Activated naive CD4-positive, alpha-beta T cell treated with anti-CD3 and anti-CD28 coated beads for 36 hours (primary cell): ENCODE measurements at regions not wholly inside any gene's neighbourhood (a gene's known extent, or its start where the extent isn't known, plus 50 kb on each side); places are given as distances from the start of the nearest gene placed in this dataset.

Experiments used
- CTCF ChIA-PET: fragments of 350-600 bp; sonication (Branson Sonifier 250); formaldehyde crosslinking; loops from one replicate; lab custom pipeline; 2021; ENCODE audit warnings: antibody characterized with exemption; lab: Charles Lee
- DNase-seq: peaks from one replicate; pipeline ENCODE4 v3.0.0-alpha.2; 2020
- H3K27ac Mint-ChIP-seq: one replicate; pipeline ENCODE4 v1.8.0; 2021; ENCODE audit warnings: mild to moderate bottlenecking, mixed read lengths
- H3K27me3 Mint-ChIP-seq: one replicate; pipeline ENCODE4 v1.8.0; 2021; ENCODE audit warnings: low read depth, mixed read lengths
- H3K36me3 Mint-ChIP-seq: one replicate; pipeline ENCODE4 v1.8.0; 2021; ENCODE audit warnings: low read depth, mixed read lengths
- H3K4me1 Mint-ChIP-seq: one replicate; pipeline ENCODE4 v1.8.0; 2021; ENCODE audit warnings: low read depth, mixed read lengths
- H3K4me3 Mint-ChIP-seq: one replicate; pipeline ENCODE4 v1.8.0; 2021; ENCODE audit warnings: mild to moderate bottlenecking, moderate library complexity, mixed read lengths
- H3K9me3 Mint-ChIP-seq: one replicate; pipeline ENCODE4 v1.8.0; 2021; ENCODE audit warnings: mixed read lengths
- intact Hi-C: fragments of 100-400 bp; cut with micrococcal nuclease; formaldehyde crosslinking; loops from one replicate; pipeline ENCODE4 v1.15.1; 2023

DNA sequence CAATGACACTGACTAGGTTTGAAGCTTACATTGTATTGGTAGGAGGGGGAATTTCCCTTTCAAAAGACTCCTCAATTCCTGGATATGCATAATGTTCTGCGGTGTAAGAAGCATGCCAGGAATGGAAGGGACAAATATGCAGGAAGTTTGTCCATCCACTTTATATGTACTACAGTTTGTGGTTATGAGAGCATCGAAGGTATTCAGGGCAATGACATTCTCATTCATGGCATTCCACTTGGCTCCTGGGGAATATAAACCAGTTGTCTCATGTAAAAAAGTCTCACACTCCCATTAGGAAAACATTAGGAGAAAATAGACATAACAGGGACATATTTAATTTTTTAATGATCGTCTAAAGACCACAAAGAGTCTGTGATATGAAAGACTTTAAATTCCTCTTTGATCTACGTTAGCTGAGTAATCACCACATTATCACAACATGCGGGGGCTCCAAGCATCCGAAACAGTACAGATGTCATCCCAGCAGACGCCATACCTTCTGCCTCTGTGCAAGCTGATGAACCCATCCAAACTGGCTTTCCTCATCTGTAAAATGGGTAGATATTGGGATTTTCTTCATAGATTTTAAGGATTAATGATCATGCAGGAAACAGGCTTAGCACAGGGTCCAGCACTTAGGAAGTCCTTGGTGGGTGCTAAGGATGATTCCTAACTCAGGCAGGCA lies 675.3 kb downstream of the INHBA start:
- Mint-ChIP-seq H3K36me3 (no peaks in the 10 kb centered on the region), H3K4me3 (no peak overlapping the region), H3K4me1 (no peaks in the 10 kb centered on the region), H3K27me3 (no peaks in the 10 kb centered on the region), H3K9me3 (peaks cover 2% of the 10 kb centered on the region), H3K27ac (no peak overlapping the region)
- no peak for DNase-seq
- CTCF ChIA-PET = no interaction called here
- intact Hi-C loops = no loop called here

DNA sequence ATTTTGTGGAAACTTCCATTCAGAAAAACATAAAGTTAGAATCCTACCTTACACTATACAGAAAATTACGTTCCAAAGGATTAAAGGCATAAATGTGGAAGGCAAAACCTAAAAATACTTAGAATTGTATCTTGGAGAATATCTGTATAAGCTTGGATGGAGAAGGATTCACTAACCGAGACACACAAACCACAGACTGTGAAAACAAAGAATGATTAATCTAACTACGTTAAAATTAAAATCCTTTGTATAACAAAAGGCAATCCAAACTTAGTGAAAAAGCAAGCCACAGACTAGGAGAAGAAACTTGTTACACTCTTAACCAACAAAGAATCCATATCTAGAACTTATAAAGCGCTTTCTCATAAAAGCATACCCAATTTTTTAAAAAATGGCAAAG lies 678.8 kb downstream of the INHBA start:
- no peaks in the 10 kb centered on the region for H3K9me3 Mint-ChIP-seq
- H3K4me3 Mint-ChIP-seq = no peak overlapping the region
- CTCF ChIA-PET = no interaction called here
- no peaks in the 10 kb centered on the region for H3K36me3 Mint-ChIP-seq
- DNase-seq = no peak
- intact Hi-C loops = no loop called here
- H3K27ac Mint-ChIP-seq = no peak overlapping the region
- H3K4me1 Mint-ChIP-seq = no peaks in the 10 kb centered on the region
- no peaks in the 10 kb centered on the region for H3K27me3 Mint-ChIP-seq

DNA sequence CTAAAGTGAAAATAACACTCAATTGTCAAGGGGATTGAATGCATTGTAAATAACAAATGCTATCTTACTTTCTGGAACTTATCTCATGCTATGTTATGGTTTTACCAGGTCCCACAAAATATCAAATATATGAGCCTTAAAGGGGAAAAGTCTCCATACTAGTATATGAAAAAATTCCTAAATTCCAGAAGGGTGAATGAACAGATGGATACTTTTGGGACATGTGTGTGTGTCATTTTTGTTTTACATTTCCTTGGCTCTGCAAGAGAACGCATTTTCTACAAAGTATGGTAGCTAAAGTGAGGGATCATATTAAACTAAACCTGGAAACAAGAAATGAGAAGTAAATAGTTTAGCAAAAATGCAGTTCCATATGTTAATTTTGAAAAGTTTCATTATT lies 682.8 kb downstream of the INHBA start:
- Mint-ChIP-seq H3K27ac (no peak overlapping the region), H3K27me3 (no peaks in the 10 kb centered on the region), H3K36me3 (no peaks in the 10 kb centered on the region)

DNA sequence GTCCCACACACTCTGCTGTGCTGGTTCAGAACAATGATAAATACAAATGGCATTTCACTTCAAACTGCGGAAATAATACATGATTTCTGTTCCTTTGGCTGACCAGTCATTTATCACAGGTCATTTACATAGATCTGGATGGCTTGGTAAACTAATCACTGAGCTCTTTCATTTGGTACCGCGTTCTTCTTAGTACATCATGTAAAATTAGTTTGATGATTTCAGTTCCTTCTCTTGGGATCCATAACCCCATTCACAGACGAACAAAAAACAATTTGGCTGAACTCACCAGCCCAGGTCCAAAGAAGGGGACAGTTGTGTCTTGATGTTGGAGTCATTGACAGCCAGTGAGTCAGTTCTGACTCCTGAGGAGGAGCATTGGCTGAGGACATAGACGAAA lies 689.8 kb downstream of the INHBA start:
- intact Hi-C loops = no loop called here
- no peak for DNase-seq
- Mint-ChIP-seq H3K4me1 (no peaks in the 10 kb centered on the region), H3K36me3 (no peaks in the 10 kb centered on the region), H3K9me3 (no peaks in the 10 kb centered on the region), H3K27ac (no peak overlapping the region), H3K27me3 (no peaks in the 10 kb centered on the region), H3K4me3 (no peak overlapping the region)
- CTCF ChIA-PET = no interaction called here

More for the DNA sequence above, 682.8 kb downstream of the INHBA start:
- H3K9me3 Mint-ChIP-seq = no peaks in the 10 kb centered on the region
- no peak overlapping the region for H3K4me3 Mint-ChIP-seq
- no peaks in the 10 kb centered on the region for H3K4me1 Mint-ChIP-seq
- CTCF ChIA-PET = no interaction called here
- no peak for DNase-seq
- intact Hi-C loops = no loop called here

- no peak for DNase-seq
These were observed 690.8 kb downstream of the INHBA start for GRCh38 chr7:41012041-41012440.

DNA sequence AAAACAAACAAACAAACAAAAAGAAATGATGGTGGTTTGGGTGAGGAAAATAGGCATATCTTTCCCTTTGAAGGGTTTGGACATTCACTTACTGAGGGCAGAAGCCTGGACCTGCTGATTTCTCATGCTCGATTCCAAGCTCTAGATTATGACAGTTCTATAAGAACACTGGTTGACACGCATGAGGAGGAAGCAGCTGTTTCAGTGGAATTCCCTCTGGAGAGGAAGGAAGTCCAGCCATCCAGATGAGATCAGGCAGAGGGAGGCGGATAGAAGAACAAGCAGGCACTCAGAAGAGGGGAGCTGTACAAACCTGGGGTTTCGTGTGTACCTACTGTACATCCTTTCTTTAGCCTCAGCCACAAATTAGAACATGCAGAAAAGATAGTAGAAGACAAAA lies 691.9 kb downstream of the INHBA start:
- no peak for DNase-seq
- no peaks in the 10 kb centered on the region for H3K9me3 Mint-ChIP-seq
- CTCF ChIA-PET = interaction anchor here (0.6 kb wide), 1 partner anchor 848 kb away, joined by 3 read pairs; no protein-coding TSS in a partner anchor

More at GRCh38 chr7:41012041-41012440, 690.8 kb downstream of the INHBA start:
- Mint-ChIP-seq H3K4me1 (no peaks in the 10 kb centered on the region), H3K9me3 (no peaks in the 10 kb centered on the region), H3K27ac (no peak overlapping the region), H3K36me3 (no peaks in the 10 kb centered on the region), H3K4me3 (no peak overlapping the region), H3K27me3 (no peaks in the 10 kb centered on the region)
- intact Hi-C loops = no loop called here
- CTCF ChIA-PET = no interaction called here

GRCh38 chr7:41010418-41010817 lies 692.5 kb downstream of the INHBA start:
- H3K36me3 Mint-ChIP-seq = no peaks in the 10 kb centered on the region
- H3K4me1 Mint-ChIP-seq = no peaks in the 10 kb centered on the region
- CTCF ChIA-PET = no interaction called here
- H3K27ac Mint-ChIP-seq = no peak overlapping the region
- H3K4me3 Mint-ChIP-seq = no peak overlapping the region
- no peak for DNase-seq
- H3K27me3 Mint-ChIP-seq = no peaks in the 10 kb centered on the region
- H3K9me3 Mint-ChIP-seq = no peaks in the 10 kb centered on the region
- intact Hi-C loops = no loop called here

More for the DNA sequence above, 691.9 kb downstream of the INHBA start:
- Mint-ChIP-seq H3K27ac (no peak overlapping the region), H3K4me1 (no peaks in the 10 kb centered on the region), H3K27me3 (no peaks in the 10 kb centered on the region), H3K36me3 (no peaks in the 10 kb centered on the region), H3K4me3 (no peak overlapping the region)
- intact Hi-C loops = no loop called here

GRCh38 chr7:41007811-41008210 lies 695.1 kb downstream of the INHBA start:
- intact Hi-C loops = no loop called here
- CTCF ChIA-PET = interaction anchor here (0.6 kb wide), 1 partner anchor 154 kb away, joined by 3 read pairs; no protein-coding TSS in a partner anchor
- no peak for DNase-seq
- no peaks in the 10 kb centered on the region for H3K4me1 Mint-ChIP-seq
- no peaks in the 10 kb centered on the region for H3K36me3 Mint-ChIP-seq
- H3K9me3 Mint-ChIP-seq = no peaks in the 10 kb centered on the region
- H3K4me3 Mint-ChIP-seq = no peak overlapping the region
- no peak overlapping the region for H3K27ac Mint-ChIP-seq
- H3K27me3 Mint-ChIP-seq = no peaks in the 10 kb centered on the region

- intact Hi-C loops = no loop called here
- Mint-ChIP-seq H3K9me3 (no peaks in the 10 kb centered on the region), H3K4me1 (no peaks in the 10 kb centered on the region), H3K4me3 (no peak overlapping the region), H3K36me3 (no peaks in the 10 kb centered on the region), H3K27me3 (no peaks in the 10 kb centered on the region), H3K27ac (no peak overlapping the region)
- CTCF ChIA-PET = no interaction called here
- DNase-seq = no peak
These were observed 695.5 kb downstream of the INHBA start for GRCh38 chr7:41007351-41007751.

- H3K4me3 Mint-ChIP-seq = no peak overlapping the region
- H3K9me3 Mint-ChIP-seq = no peaks in the 10 kb centered on the region
- H3K27ac Mint-ChIP-seq = no peak overlapping the region
- no peaks in the 10 kb centered on the region for H3K4me1 Mint-ChIP-seq
- H3K36me3 Mint-ChIP-seq = no peaks in the 10 kb centered on the region
- CTCF ChIA-PET = no interaction called here
- no peak for DNase-seq
- intact Hi-C loops = no loop called here
- no peaks in the 10 kb centered on the region for H3K27me3 Mint-ChIP-seq
These were observed 696.4 kb downstream of the INHBA start for GRCh38 chr7:41006306-41006995.

- no peaks in the 10 kb centered on the region for H3K4me1 Mint-ChIP-seq
- peaks cover 3% of the 10 kb centered on the region for H3K9me3 Mint-ChIP-seq
- H3K36me3 Mint-ChIP-seq = no peaks in the 10 kb centered on the region
- intact Hi-C loops = no loop called here
- H3K4me3 Mint-ChIP-seq = no peak overlapping the region
- H3K27ac Mint-ChIP-seq = no peak overlapping the region
- no peak for DNase-seq
- CTCF ChIA-PET = no interaction called here
- no peaks in the 10 kb centered on the region for H3K27me3 Mint-ChIP-seq
These were observed 697.5 kb downstream of the INHBA start for GRCh38 chr7:41005374-41005901.

- no peak overlapping the region for H3K27ac Mint-ChIP-seq
- intact Hi-C loops = loop anchor here (2.0 kb wide), 1 partner anchor 701 kb away; no protein-coding TSS in a partner anchor
- H3K27me3 Mint-ChIP-seq = no peaks in the 10 kb centered on the region
- H3K36me3 Mint-ChIP-seq = no peaks in the 10 kb centered on the region
- H3K4me3 Mint-ChIP-seq = no peak overlapping the region
- CTCF ChIA-PET = interaction anchor here (0.5 to 1.3 kb wide), 3 partner anchors 41 to 961 kb away, joined by 3 to 4 read pairs (median 4); no protein-coding TSS in a partner anchor
- H3K9me3 Mint-ChIP-seq = peaks cover 3% of the 10 kb centered on the region
- no peaks in the 10 kb centered on the region for H3K4me1 Mint-ChIP-seq
- DNase-seq = no peak
These were observed 698.9 kb downstream of the INHBA start for GRCh38 chr7:41003977-41004376.
